ENCODE measurements at regions not wholly inside any gene's neighbourhood (a gene's known extent, or its start where the extent isn't known, plus 50 kb on each side); places are given as distances from the start of the nearest gene placed in this dataset.

DNA sequence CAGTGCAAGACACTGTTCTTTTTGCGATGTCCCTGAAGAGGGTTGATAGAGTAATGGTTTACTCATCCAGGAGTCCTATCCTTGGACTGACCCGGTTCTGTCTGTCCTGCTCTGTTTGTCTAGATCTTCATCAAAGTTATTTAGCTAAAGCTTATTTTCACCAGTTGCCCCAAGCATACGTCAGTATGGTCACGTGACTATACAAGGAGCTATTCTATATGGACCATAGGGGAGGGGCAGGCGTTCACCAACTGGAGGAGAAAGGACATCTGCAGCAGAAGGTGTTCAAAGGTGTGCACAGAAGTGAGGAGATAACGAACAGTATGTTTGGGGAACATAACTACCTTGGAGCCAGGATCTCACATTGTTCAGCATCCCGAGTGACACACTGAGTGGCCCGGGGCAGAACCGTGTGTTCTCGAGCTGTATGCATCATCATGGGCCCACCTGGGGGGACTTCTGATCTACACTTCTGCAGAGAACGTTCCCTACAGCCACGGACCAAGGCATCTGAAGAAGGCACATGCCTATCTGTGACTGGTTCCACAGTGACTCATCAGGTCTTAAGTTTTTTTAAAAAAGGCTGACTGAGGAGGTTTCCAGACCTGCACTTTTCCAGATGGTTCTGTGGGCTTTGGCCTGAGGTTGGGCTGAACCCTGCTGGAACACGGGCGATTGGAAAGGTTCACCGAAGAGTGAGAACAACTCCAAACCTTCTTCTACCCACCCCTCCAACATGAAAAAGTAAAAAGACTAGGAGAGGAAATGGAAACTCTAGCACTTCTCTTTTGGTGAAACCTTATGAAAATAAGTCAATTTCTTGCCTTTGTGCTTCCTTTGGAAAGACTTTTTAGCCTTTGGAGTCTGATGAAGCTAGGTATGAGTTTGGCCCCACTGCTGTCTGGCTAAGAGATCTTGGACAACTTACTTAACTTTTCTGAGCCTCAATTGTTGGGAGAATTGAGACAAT lies 68.6 kb upstream of the YWHAQ start:
- TF ChIP-seq CTCF (IDR thresholded peaks at IDR 0.05), result no peak
- no peak for TF ChIP-seq POLR2AphosphoS5 (IDR thresholded peaks at IDR 0.05)
- no peak for TF ChIP-seq POLR2A (IDR thresholded peaks at IDR 0.05)
- no peak for TF ChIP-seq EP300 (IDR thresholded peaks at IDR 0.05; ENCODE audit: low read depth)
- in situ Hi-C loops (cut with MboI; ENCODE audit: low pct_ligation_motif_present in 1 of 4, low pct_unique_long_range_greater_than_20kb in 1 of 4, low sequenced_read_pairs in 3 of 4) (no loop called here), intact Hi-C loops (cut with DNase I; ENCODE audit: low total_unique reads) (no loop called here)
- Histone ChIP-seq H3K27ac (no peak overlapping the region), H3K36me3 (no peaks in the 10 kb centered on the region), H3K9me3 (no peaks in the 10 kb centered on the region), H3K4me1 (peaks cover 0 to 14% (median 4%) of the 10 kb centered on the region in 4 donors), H3K27me3 (no peaks in the 10 kb centered on the region), H3K4me3 (no peak overlapping the region)
- WGBS, 2 donors (ENCODE audit: low coverage in 1 of 2), result 68 to 84% methylated on average over 8 to 15 of the region's 15 CpGs
- DNase-seq, result no peak

- no peak for DNase-seq
- no peaks in the 10 kb centered on the region for H3K36me3 ChIP-seq
- WGBS, 2 donors (ENCODE audit: low coverage in 1 of 2), result 68 to 76% methylated on average over 4 of the region's 4 CpGs
- no peak overlapping the region for H3K27ac ChIP-seq
- in situ Hi-C loops (cut with MboI; ENCODE audit: low pct_ligation_motif_present in 1 of 4, low pct_unique_long_range_greater_than_20kb in 1 of 4, low sequenced_read_pairs in 3 of 4), result no loop called here
- H3K4me3 ChIP-seq, result no peak overlapping the region
- H3K27me3 ChIP-seq, result no peaks in the 10 kb centered on the region
- no peaks in the 10 kb centered on the region for H3K9me3 ChIP-seq
- peaks cover 0 to 14% (median 4%) of the 10 kb centered on the region in 4 donors for H3K4me1 ChIP-seq
- TF ChIP-seq CTCF (IDR thresholded peaks at IDR 0.05), result no peak
- TF ChIP-seq EP300 (IDR thresholded peaks at IDR 0.05; ENCODE audit: low read depth), result no peak
- TF ChIP-seq POLR2A (IDR thresholded peaks at IDR 0.05), result no peak
- no peak for TF ChIP-seq POLR2AphosphoS5 (IDR thresholded peaks at IDR 0.05)
- intact Hi-C loops (cut with DNase I; ENCODE audit: low total_unique reads), result no loop called here
These were observed 69.3 kb upstream of the YWHAQ start for GRCh38 chr2:9700109-9700495.

DNA sequence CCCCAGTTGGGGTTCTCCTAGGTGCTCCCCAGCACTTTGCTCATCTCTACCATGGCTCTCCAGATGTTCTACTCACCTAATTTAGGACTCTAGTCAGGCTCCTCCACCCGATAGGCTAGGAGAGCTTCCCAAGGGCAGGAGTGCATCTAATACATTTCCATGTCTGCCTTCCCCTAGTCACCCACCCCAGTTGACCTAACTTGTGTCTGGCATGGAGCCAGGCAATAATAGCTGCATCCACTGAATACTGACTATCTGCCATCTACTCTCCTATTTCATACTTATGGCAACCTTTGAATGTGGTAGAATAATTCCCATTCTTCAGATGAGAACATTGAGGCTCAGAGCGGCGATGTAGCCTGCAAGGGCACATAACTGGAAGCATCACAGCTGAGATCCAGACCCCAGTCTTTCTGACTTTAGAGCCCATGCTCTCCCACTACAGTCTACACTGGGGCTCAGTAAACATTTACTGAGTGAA lies 71.8 kb upstream of the YWHAQ start:
- H3K4me1 ChIP-seq, result peaks cover 0 to 14% (median 4%) of the 10 kb centered on the region in 4 donors
- intact Hi-C loops (cut with DNase I; ENCODE audit: low total_unique reads) (no loop called here), in situ Hi-C loops (cut with MboI; ENCODE audit: low pct_ligation_motif_present in 1 of 4, low pct_unique_long_range_greater_than_20kb in 1 of 4, low sequenced_read_pairs in 3 of 4) (no loop called here)
- no peaks in the 10 kb centered on the region for H3K9me3 ChIP-seq
- H3K27ac ChIP-seq, result no peak overlapping the region
- WGBS, 2 donors (ENCODE audit: low coverage in 1 of 2), result 81% methylated on average over 3 of the region's 3 CpGs; no CpG with 5 or more reads in 1 of the 2 donors
- TF ChIP-seq EP300 (IDR thresholded peaks at IDR 0.05; ENCODE audit: low read depth) (no peak), POLR2AphosphoS5 (IDR thresholded peaks at IDR 0.05) (no peak), POLR2A (IDR thresholded peaks at IDR 0.05) (no peak), CTCF (IDR thresholded peaks at IDR 0.05) (no peak)
- H3K27me3 ChIP-seq, result no peaks in the 10 kb centered on the region
- no peak overlapping the region for H3K4me3 ChIP-seq
- no peaks in the 10 kb centered on the region for H3K36me3 ChIP-seq
- DNase-seq, result no peak

DNA sequence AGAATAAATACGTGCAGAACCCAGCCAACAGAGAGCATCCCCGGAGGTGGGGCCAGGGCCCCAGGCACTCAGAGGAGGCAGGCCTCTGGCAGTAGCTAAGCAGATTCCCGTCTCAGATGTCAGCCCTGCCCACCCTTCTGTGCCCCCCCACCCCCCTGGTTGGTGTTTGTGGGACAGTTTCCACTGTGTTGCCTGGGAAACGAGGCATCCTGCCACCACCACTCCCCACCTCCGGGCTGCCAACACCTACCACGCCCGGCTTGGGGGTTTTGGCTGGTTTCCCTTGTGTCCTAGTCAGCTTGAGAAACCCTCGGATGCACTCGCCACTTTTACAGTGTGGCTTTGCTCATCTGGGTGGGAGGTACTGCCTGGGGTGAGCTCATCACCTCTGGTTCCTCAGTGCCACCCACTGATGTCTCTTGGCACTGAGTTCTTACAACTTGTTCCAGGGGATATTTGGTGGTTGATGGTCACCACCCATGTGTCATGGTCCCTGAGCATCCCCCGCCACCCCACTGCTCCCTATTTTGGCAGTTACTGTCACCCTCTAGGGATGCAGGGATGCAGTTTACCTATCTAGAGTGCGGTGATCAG lies 72.4 kb upstream of the YWHAQ start:
- DNase-seq, result no peak
- TF ChIP-seq POLR2A (IDR thresholded peaks at IDR 0.05) (no peak), EP300 (IDR thresholded peaks at IDR 0.05; ENCODE audit: low read depth) (no peak), POLR2AphosphoS5 (IDR thresholded peaks at IDR 0.05) (no peak), CTCF (IDR thresholded peaks at IDR 0.05) (no peak)
- Histone ChIP-seq H3K4me1 (peaks cover 0 to 14% (median 4%) of the 10 kb centered on the region in 4 donors), H3K9me3 (no peaks in the 10 kb centered on the region), H3K36me3 (no peaks in the 10 kb centered on the region), H3K27me3 (no peaks in the 10 kb centered on the region), H3K27ac (no peak overlapping the region), H3K4me3 (no peak overlapping the region)
- 32% methylated on average over 10 of the region's 11 CpGs; no CpG with 5 or more reads in 1 of the 2 donors for WGBS, 2 donors (ENCODE audit: low coverage in 1 of 2)
- in situ Hi-C loops (cut with MboI; ENCODE audit: low pct_ligation_motif_present in 1 of 4, low pct_unique_long_range_greater_than_20kb in 1 of 4, low sequenced_read_pairs in 3 of 4) (no loop called here), intact Hi-C loops (cut with DNase I; ENCODE audit: low total_unique reads) (no loop called here)
